ENCODE measurements at regions not wholly inside any gene's neighbourhood (a gene's known extent, or its start where the extent isn't known, plus 50 kb on each side); places are given as distances from the start of the nearest gene placed in this dataset.

GRCh38 chrX:120755066-120755846 lies 120.4 kb downstream of the CT47B1 start:
- TF ChIP-seq, protein P1, sequence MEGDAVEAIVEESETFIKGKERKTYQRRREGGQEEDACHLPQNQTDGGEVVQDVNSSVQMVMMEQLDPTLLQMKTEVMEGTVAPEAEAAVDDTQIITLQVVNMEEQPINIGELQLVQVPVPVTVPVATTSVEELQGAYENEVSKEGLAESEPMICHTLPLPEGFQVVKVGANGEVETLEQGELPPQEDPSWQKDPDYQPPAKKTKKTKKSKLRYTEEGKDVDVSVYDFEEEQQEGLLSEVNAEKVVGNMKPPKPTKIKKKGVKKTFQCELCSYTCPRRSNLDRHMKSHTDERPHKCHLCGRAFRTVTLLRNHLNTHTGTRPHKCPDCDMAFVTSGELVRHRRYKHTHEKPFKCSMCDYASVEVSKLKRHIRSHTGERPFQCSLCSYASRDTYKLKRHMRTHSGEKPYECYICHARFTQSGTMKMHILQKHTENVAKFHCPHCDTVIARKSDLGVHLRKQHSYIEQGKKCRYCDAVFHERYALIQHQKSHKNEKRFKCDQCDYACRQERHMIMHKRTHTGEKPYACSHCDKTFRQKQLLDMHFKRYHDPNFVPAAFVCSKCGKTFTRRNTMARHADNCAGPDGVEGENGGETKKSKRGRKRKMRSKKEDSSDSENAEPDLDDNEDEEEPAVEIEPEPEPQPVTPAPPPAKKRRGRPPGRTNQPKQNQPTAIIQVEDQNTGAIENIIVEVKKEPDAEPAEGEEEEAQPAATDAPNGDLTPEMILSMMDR (IDR thresholded peaks at IDR 0.05; ENCODE audit: insufficient read depth, low read length) = no peak
- no peak for DNase-seq (ENCODE audit: low read depth)
- H3K4me3 ChIP-seq (ENCODE audit: low read depth, low read length) = no peak overlapping the region

GRCh38 chrX:120753413-120754251 lies 122.0 kb downstream of the CT47B1 start:
- no peak overlapping the region for H3K4me3 ChIP-seq (ENCODE audit: low read depth, low read length)
- TF ChIP-seq, protein P1 (IDR thresholded peaks at IDR 0.05; ENCODE audit: insufficient read depth, low read length) = no peak
- DNase-seq (ENCODE audit: low read depth) = no peak

GRCh38 chrX:120752431-120753082 lies 122.7 kb upstream of the C1GALT1C1 start:
- H3K4me3 ChIP-seq (ENCODE audit: low read depth, low read length) = no peak overlapping the region
- no peak for DNase-seq (ENCODE audit: low read depth)
- TF ChIP-seq, protein P1 (IDR thresholded peaks at IDR 0.05; ENCODE audit: insufficient read depth, low read length) = no peak

DNA sequence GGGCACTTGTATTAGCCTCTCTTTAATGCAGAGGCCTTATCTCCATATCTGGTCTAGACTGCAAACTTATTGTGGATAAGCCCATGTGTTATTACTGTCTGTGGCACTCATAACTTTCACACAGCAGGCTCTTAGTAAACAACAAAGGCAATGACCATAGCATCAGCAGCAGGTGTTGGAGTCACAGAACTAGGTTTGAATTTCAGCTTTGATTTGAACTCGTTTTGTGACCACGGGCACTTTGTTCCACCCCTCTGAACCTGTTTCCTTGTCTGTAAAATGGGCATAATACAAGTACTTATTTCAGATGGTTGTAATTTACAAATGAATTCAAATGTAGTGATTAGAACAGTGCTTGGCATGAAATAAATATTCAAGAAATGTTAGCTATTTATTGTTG lies 121.8 kb upstream of the C1GALT1C1 start:
- H3K4me3 ChIP-seq (ENCODE audit: low read depth, low read length) = no peak overlapping the region
- DNase-seq (ENCODE audit: low read depth) = no peak
- TF ChIP-seq, protein P1 (IDR thresholded peaks at IDR 0.05; ENCODE audit: insufficient read depth, low read length) = no peak

- H3K4me3 ChIP-seq (ENCODE audit: low read depth, low read length) = no peak overlapping the region
- TF ChIP-seq, protein P1 (IDR thresholded peaks at IDR 0.05; ENCODE audit: insufficient read depth, low read length) = no peak
Observed at GRCh38 chrX:120750381-120750780, 120.5 kb upstream of the C1GALT1C1 start.

DNA sequence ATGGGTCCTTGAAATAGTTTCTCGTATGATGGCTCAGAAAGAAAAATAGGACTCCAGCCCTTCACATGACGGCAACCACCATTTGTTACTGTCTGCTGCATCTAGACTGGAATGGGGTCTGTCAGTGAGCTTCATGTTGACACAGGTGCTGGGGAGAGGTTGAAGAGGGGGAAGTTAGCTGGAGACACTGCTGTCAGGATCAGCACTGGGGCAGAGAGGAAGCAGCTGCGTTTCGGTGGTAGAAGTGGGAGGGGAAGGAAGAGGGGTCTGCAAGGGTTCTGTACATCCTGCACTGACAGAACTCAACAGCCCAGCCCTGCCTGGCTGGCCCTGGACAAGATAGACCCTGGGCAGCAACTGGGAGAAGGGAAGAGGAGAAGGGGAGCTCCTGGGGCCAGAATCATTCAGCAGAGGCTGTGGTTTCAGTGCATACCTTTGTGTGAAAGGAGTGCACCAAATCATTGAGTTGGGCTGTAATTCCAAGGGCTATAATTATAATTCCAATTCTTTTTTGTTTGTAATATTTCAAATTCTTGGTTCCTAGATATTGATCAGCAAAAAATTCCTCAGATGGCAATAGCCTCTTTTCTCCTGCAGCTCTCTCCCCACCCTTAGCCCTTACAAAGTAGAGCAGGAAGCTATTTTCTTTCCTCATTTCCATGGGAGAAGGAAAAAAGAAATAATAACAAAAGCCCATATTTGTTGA lies 119.4 kb upstream of the C1GALT1C1 start:
- no peak for DNase-seq (ENCODE audit: low read depth)
- TF ChIP-seq, protein P1 (IDR thresholded peaks at IDR 0.05; ENCODE audit: insufficient read depth, low read length) = no peak
- no peak overlapping the region for H3K4me3 ChIP-seq (ENCODE audit: low read depth, low read length)

More at GRCh38 chrX:120750381-120750780, 120.5 kb upstream of the C1GALT1C1 start:
- no peak for DNase-seq (ENCODE audit: low read depth)
